GM18511 (cell line): ENCODE measurements at regions not wholly inside any gene's neighbourhood (a gene's known extent, or its start where the extent isn't known, plus 50 kb on each side); places are given as distances from the start of the nearest gene placed in this dataset.
"Not testable (repeated sequence)": the region's sequence is repeated elsewhere in the genome, so short reads cannot be mapped to it uniquely, and the experiment has no call there.

Experiments
- ATAC-seq: cut with Tn5 transposase; IDR thresholded peaks from one replicate; pipeline ENCODE4 v1.9.1; 2021; ENCODE audit warnings: mild to moderate bottlenecking, moderate library complexity; ENCODE audit not compliant: unreplicated experiment

DNA sequence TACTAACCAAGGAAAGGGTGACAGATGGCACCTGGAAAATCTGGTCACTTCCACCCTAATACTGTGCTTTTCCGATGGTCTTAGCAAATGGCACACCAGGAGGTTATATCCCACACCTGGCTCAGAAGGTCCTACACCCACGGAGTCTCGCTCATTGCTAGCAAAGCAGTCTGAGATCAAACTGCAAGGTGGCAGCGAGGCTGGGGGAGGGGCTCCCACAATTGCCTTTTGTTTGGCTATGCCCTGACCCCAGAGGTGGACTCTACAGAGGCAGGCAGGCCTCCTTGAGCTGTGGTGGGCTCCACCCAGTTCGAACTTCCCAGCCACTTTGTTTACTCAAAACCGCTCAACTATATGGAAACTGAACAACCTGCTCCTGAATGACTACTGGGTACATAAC, 50.3 kb upstream of the UGT2B15 start:
- ATAC-seq: not testable (repeated sequence)

- no peak for ATAC-seq
Observed at GRCh38 chr4:68724426-68724825, 54.0 kb upstream of the UGT2B15 start.

DNA sequence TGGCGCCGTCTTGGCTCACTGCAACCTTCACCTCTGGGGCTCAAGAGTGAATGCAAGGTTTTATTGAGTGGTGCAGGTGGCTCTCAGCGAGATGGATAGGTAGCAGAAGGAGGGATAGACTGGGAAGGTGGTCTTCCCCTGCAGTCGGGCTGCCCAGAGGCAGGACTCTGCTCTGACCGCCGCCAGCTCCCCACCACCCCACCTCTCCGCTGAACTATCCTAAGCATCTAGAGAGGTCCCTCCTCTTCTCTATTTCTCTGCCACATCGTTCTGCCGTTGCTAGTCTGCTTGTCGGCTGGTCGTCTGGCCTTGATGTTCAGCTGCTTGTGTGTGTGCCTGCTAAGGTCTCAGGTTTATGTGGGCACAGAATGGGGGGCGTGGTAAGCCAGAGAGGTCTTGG, 54.5 kb upstream of the UGT2B15 start:
- ATAC-seq: no peak

DNA sequence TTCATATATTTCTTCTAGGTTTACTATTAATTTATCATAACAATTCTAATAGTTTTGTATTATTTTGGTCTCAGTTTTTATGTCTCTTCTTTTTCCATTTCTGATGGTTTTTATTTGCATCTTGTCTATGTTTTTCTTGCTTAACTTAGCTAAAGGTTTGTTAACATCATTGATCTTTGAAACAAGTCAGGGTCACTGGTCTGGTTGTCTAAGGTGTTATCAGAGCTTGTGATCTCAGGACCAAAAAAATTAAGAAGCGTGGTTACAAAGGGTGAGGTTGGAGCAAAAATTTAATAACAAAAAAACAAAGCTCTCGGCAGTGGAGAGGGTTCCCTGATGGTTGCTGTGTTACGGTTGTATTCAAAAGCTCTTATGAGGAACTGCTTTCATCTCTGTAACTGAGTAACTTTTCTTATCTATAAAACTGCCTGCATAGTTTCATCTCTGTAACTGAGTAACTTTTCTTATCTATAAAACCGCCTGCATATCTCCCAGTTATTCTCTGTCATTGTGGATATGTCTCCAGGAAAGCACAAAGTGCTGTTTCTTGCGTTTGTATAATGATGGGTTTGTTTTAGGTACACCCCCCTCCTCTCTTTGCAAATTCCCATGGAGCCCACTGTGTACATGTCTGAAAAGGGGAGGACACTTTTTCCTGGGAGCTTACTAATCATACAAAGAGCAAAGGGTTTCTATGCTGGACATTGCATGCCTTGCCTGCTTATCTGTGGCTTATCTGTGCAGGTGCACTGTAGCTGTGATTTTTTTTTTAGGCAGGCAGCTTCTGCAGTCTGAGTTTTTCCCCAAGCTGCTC, 62.4 kb upstream of the UGT2B15 start:
- peak; percentile 91 for ATAC-seq

DNA sequence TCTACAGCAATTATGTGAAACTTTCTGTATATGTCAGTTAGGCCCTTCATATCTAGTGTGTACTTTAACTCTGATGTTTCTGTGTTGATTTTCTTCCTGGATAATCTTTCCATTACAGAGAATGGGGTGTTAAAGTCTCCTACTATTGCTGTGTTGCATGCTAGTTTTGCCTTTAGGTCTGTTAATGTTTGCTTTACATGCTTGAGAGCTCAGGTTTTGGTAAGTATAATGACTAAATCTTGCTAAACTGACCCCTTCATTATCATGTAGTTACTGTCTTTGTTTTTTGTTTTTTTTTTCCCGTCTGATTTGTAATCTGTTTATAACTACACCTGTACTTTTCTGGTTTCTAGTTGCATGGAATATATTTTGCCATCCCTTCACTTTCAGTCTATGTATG, 63.6 kb upstream of the UGT2B15 start:
- ATAC-seq: peak; percentile 57

GRCh38 chr4:68735106-68735505, 64.7 kb upstream of the UGT2B15 start:
- ATAC-seq: no peak

- ATAC-seq: no peak
Observed at GRCh38 chr4:68736813-68737212, 66.4 kb upstream of the UGT2B15 start.

DNA sequence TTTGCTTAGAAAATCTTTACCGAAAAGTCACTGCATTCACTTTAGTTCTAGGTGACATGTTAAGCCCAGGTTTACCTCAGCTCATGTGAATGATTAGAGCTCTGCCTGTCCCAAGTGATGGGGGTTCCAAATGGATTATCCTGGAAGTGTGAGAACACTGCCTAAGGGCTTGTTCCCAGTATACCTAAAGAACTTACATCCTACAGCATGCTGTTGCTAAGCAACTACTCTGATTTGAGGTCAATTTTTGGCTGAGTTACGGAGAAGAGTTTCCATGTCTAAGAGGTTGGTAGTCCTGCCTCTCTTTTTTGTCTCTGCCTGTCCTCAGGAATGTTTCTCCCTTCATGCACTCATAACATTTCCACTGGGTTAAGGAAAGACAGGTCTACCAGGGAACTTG, 67.6 kb upstream of the UGT2B15 start:
- ATAC-seq: no peak

DNA sequence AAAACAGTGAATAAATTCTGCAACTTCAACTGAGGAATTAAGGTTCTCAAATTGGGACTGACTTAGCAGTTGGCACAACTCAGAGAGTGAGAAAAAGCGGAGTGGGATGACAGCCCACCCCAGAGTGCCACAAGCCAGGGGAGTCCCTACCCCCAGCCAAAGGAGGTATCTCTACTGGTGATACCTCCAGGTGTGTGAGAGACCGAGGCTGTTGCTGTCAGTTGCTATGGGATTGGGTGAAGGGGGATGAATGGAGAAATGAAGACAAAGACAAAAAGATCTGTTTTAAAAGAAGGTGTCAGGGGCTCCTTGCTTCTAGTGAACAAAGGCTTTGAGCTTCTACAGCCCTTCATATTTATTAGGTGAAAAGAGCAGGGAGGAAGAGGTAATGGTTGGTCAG, 71.4 kb upstream of the UGT2B10 start:
- ATAC-seq: no peak

DNA sequence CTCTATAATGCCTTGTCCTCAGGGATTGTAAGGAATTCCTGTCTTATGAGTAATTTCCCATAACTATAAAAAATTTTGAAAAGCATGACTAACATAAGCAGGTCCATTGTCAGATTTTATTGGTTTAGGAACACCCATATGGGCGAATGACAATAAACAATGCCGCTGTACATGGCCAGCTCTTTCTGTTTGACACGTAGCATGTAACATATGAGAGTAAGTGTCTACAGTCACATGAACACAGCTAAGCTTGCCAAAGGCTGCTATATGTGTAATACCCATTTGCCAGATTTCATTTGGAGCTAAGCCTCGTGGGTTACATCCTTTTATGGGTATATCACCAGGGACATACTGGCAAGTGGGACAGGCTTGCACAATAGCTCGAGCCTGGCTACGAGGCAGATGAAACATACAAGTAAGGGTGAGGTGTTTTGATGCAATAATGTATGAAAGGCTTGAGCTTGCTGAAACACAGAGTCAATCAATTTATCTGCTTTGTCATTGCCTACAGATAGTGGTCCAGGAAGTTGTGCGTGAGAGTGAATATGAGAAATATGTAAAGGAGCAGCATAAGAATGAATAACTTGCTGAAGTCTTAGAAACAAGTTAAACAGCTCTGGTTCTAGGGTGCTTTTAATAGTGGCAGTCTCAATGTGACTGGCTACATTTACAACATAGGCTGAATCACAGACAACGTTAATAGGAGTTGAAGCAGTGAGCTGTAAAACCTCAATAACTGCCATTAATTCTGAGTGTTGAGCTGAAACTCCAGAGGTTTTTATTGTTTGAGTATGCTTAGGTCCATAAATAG, 67.4 kb upstream of the UGT2B10 start:
- peak; percentile 78 for ATAC-seq

DNA sequence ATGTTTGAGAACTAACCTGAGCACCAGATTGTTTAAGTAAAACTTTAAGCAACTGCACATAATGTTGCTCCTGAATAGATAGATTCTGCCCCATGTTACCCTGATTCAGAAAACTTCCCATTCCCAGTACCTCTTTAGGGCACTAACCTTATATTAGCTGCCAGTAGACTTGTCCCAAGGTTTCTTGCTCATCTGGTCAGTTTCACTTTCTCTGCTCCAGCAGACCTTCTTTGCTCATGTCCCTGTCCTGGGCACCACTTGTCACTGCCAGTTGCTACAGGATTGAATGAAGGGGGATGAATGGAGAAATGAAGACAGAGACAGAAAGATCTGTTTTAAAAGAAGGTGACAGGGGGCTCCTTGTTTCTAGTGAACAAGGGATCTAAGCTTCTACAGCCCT, 65.2 kb upstream of the UGT2B10 start:
- ATAC-seq: no peak

DNA sequence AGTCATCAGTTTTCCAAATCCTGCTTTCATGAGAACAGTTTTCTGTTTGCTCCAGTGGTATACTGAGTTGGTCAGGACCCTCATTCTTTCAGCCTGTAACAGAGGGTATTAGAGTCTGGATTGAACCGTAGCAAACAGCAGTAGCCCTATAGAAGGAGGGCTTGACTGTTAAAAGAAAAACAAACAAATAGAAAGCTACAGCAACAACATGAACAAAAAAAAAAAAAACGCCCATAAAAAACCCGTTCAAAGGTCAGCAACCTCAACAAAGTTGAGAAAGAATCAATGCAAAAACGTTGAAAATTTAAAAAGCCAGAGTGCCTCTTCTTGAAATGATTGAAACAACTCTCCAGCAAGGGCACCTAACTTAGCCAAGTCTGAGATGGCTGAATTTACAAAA, 64.7 kb upstream of the UGT2B10 start:
- ATAC-seq: no peak

GRCh38 chr4:68765876-68766275, 49.9 kb upstream of the UGT2B10 start:
- ATAC-seq: no peak
